Dendritic cell treated with granulocyte-macrophage colony-stimulating factor and Interleukin-4, amounts not matched to agents 40 ng/mL and 50 ng/mL, for 4 days (primary cell): ENCODE measurements at regions not wholly inside any gene's neighbourhood (a gene's known extent, or its start where the extent isn't known, plus 50 kb on each side); places are given as distances from the start of the nearest gene placed in this dataset.
"Not testable (repeated sequence)": the region's sequence is repeated elsewhere in the genome, so short reads cannot be mapped to it uniquely, and the experiment has no call there.

ENCODE experiments used
- H3K27ac Mint-ChIP-seq: one replicate; pipeline ENCODE4 v1.8.0; 2022; ENCODE audit warnings: mild to moderate bottlenecking, mixed read lengths
- H3K27me3 Mint-ChIP-seq: one replicate; pipeline ENCODE4 v1.8.0; 2022; ENCODE audit warnings: mild to moderate bottlenecking, mixed read lengths
- H3K36me3 Mint-ChIP-seq: one replicate; pipeline ENCODE4 v1.8.0; 2022; ENCODE audit warnings: low read depth, mixed read lengths
- H3K4me1 Mint-ChIP-seq: one replicate; pipeline ENCODE4 v1.8.0; 2022; ENCODE audit warnings: low read depth, mixed read lengths
- H3K4me3 Mint-ChIP-seq: one replicate; pipeline ENCODE4 v1.8.0; 2022; ENCODE audit warnings: mild to moderate bottlenecking, moderate library complexity, mixed read lengths
- H3K9me3 Mint-ChIP-seq: one replicate; pipeline ENCODE4 v1.8.0; 2022; ENCODE audit warnings: mixed read lengths
- intact Hi-C: fragments of 100-400 bp; cut with micrococcal nuclease; formaldehyde crosslinking; loops from one replicate; pipeline ENCODE4 v1.15.0; 2022

DNA sequence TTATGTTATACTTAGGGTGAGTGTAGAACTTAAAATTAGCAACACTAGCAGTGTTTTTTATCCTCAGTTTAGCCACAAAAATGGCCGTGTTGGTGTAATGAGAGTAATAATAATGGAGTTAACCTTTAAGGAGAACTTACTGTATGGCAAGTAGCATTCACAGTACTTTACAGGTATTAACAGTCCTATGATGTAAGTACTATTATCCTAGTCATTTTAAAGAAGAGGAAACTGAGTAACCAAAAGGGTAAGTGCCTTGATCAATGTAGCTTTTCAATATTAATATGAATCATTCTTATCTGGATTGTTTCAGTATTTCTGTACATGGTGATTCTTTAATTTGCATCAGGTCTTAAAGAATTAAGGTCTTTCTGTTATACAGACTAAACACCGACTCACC, 170.3 kb downstream of the CD47 start:
- H3K36me3 Mint-ChIP-seq, result no peaks in the 10 kb centered on the region
- no peak overlapping the region for H3K4me3 Mint-ChIP-seq
- no peak overlapping the region for H3K27ac Mint-ChIP-seq
- H3K4me1 Mint-ChIP-seq, result peaks cover 14% of the 10 kb centered on the region
- H3K27me3 Mint-ChIP-seq, result peaks cover 3% of the 10 kb centered on the region
- H3K9me3 Mint-ChIP-seq, result no peaks in the 10 kb centered on the region
- intact Hi-C loops, result loop anchor here (10.0 kb wide), 2 partner anchors 246 to 686 kb away; no protein-coding TSS in a partner anchor

DNA sequence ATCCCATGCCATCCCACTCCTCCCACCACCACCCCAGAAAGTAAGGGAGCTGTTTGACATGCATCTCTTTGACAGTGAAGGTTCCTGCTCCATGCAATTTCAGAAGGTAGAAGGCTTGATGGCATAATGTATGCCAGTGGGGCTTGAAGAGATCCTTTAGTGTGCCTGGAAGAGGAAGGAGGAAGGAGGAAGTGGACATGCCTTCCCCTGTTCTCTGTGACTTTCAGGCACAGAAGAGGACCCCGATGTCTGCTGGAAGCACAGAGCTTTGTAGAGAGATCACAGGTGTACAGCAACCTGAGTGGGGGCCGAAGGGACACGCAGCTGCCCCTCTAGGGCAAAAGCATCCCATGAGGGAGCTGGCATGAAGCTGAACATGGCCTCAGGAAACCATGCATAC, 171.6 kb downstream of the CD47 start:
- Mint-ChIP-seq H3K9me3 (no peaks in the 10 kb centered on the region), H3K4me3 (no peak overlapping the region), H3K4me1 (peaks cover 13% of the 10 kb centered on the region), H3K27ac (no peak overlapping the region), H3K36me3 (no peaks in the 10 kb centered on the region), H3K27me3 (peaks cover 1% of the 10 kb centered on the region)
- intact Hi-C loops, result no loop called here

DNA sequence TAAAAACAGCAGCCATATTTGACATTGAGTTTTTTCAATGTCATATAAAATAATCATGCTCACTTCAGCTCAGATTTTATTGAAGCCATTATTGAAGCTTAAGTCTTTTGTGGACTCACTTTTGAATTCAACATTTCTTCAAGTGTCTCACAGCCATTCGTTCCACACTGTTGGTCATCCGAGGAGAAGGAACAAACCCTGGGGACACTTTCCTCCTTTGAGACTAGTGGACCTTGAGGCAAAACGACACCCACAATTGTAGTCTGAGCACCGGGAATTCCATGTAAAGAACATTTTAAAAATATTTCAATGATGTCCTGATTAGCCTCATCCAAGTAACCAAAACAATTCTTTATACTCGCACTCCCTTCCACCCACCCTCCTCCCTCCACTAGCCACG, 174.7 kb downstream of the CD47 start:
- H3K36me3 Mint-ChIP-seq, result no peaks in the 10 kb centered on the region
- no peaks in the 10 kb centered on the region for H3K27me3 Mint-ChIP-seq
- peaks cover 16% of the 10 kb centered on the region for H3K4me1 Mint-ChIP-seq
- intact Hi-C loops, result no loop called here
- no peak overlapping the region for H3K4me3 Mint-ChIP-seq
- H3K27ac Mint-ChIP-seq, result no peak overlapping the region
- no peaks in the 10 kb centered on the region for H3K9me3 Mint-ChIP-seq

GRCh38 chr3:107915706-107916105, 175.1 kb downstream of the CD47 start:
- no peak overlapping the region for H3K4me3 Mint-ChIP-seq
- intact Hi-C loops, result no loop called here
- H3K4me1 Mint-ChIP-seq, result peaks cover 18% of the 10 kb centered on the region
- no peaks in the 10 kb centered on the region for H3K9me3 Mint-ChIP-seq
- no peak overlapping the region for H3K27ac Mint-ChIP-seq
- H3K27me3 Mint-ChIP-seq, result no peaks in the 10 kb centered on the region
- no peaks in the 10 kb centered on the region for H3K36me3 Mint-ChIP-seq

GRCh38 chr3:107913701-107914100, 177.1 kb downstream of the CD47 start:
- Mint-ChIP-seq H3K27me3 (no peaks in the 10 kb centered on the region), H3K4me1 (peaks cover 21% of the 10 kb centered on the region), H3K4me3 (no peak overlapping the region), H3K27ac (no peak overlapping the region), H3K9me3 (no peaks in the 10 kb centered on the region), H3K36me3 (no peaks in the 10 kb centered on the region)
- intact Hi-C loops, result no loop called here

DNA sequence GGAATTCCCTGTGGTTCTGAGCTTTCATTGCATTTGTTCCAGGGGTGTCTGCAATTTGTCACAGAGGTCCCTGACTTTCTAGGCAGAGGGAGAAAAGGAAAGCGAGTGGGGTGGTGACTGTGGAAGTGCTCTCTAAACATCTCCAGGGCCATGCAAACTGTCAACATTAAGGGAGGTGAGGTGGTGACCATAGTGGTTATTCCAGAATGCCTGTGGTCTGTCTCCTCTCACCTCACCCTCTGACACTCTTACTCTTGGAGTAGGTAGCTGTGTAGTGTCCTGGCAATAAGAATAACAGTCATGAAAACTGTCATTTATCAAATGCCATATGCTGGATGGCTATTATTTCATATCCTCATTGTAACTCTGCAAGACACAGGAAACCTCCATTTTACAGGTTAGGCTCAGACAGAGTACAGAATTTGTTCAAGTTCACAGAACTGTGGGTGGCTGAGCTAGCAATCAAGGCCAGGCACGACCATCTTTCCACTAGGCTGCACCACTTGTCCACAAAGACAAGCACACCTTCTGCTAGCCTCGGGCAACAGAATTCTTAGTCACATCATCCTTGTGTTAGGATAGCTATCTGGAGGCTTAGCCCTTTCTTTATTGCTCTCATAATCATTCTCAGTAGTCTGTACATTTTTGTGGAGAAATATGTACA, 179.4 kb downstream of the CD47 start:
- no peaks in the 10 kb centered on the region for H3K36me3 Mint-ChIP-seq
- peaks cover 3% of the 10 kb centered on the region for H3K27me3 Mint-ChIP-seq
- H3K4me3 Mint-ChIP-seq, result peak overlapping the region; percentile 35
- intact Hi-C loops, result no loop called here
- peaks cover 5% of the 10 kb centered on the region for H3K9me3 Mint-ChIP-seq
- peak overlapping the region; percentile 76 for H3K27ac Mint-ChIP-seq
- H3K4me1 Mint-ChIP-seq, result peaks cover 40% of the 10 kb centered on the region

GRCh38 chr3:107910713-107911259, 180.0 kb downstream of the CD47 start:
- Mint-ChIP-seq H3K27ac (peak overlapping the region; percentile 76), H3K4me1 (peaks cover 42% of the 10 kb centered on the region), H3K36me3 (no peaks in the 10 kb centered on the region), H3K9me3 (peaks cover 6% of the 10 kb centered on the region), H3K27me3 (peaks cover 3% of the 10 kb centered on the region), H3K4me3 (no peak overlapping the region)
- intact Hi-C loops, result no loop called here

- H3K4me3 Mint-ChIP-seq, H3K9me3 Mint-ChIP-seq, H3K36me3 Mint-ChIP-seq, intact Hi-C loops, H3K27me3 Mint-ChIP-seq: not testable (repeated sequence)
- H3K4me1 Mint-ChIP-seq, result peaks cover 42% of the 10 kb centered on the region
- H3K27ac Mint-ChIP-seq, result peak overlapping the region; percentile 28
Observed at GRCh38 chr3:107909583-107909982, 181.2 kb downstream of the CD47 start.

DNA sequence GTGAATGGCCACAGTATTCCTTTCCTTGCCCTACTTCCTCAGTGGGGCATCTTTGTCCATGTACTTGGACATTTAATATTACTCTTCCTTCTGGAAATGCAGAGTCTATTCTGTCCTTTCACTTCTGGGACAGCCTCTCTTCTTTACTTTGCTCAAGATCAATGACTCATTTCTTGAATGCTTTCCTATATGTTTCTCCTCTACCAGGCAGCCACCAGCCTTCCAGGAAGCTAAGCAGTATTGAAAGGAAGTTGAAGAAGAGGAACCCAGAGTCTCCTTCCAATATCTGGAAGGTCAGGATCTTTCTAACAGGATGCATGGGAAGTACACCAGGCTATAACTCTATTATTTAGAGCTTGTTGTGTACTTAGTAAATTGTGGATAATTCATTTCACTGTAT, 182.8 kb downstream of the CD47 start:
- Mint-ChIP-seq H3K9me3 (peaks cover 6% of the 10 kb centered on the region), H3K4me1 (peaks cover 42% of the 10 kb centered on the region), H3K4me3 (no peak overlapping the region), H3K36me3 (no peaks in the 10 kb centered on the region), H3K27me3 (peaks cover 7% of the 10 kb centered on the region), H3K27ac (peak overlapping the region; percentile 27)
- intact Hi-C loops, result no loop called here

- intact Hi-C loops, result no loop called here
- H3K36me3 Mint-ChIP-seq, result no peaks in the 10 kb centered on the region
- no peak overlapping the region for H3K4me3 Mint-ChIP-seq
- H3K9me3 Mint-ChIP-seq, result peaks cover 6% of the 10 kb centered on the region
- H3K27ac Mint-ChIP-seq, result no peak overlapping the region
- peaks cover 12% of the 10 kb centered on the region for H3K27me3 Mint-ChIP-seq
- peaks cover 26% of the 10 kb centered on the region for H3K4me1 Mint-ChIP-seq
Observed at GRCh38 chr3:107904536-107905066, 186.2 kb downstream of the CD47 start.

DNA sequence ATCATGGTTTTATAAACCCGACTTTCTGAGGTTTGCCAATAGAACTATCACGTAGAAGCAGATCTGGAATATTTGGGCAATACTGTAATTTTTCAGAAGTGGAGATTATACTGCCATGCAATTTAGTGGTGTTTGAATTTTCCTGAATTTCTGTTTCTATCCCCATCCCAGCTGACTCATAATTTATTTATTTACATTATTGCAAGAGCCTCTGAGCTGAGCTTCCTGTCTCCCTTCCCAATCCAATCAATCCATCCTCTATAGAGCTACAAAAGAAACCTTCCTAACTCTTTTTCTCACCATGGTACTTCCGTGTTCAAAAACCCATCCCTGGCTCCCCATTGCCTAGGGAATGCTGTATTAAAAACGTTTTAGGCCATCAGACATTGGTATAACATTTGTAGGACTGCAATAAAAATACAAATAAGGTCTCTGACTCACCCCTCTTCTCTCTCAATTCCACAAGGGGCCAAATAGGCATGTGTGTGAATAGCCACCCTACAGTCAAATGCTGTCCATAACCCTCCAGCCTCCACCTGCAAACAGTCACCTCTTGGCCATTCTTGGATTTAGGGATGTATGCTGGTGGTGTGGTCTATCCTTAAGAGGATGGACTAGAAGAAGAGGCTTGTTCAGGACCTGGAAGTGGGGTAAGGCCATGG, 190.7 kb downstream of the CD47 start:
- H3K36me3 Mint-ChIP-seq, result no peaks in the 10 kb centered on the region
- no peak overlapping the region for H3K27ac Mint-ChIP-seq
- peaks cover 14% of the 10 kb centered on the region for H3K27me3 Mint-ChIP-seq
- intact Hi-C loops, result no loop called here
- H3K9me3 Mint-ChIP-seq, result no peaks in the 10 kb centered on the region
- peaks cover 6% of the 10 kb centered on the region for H3K4me1 Mint-ChIP-seq
- H3K4me3 Mint-ChIP-seq, result no peak overlapping the region

DNA sequence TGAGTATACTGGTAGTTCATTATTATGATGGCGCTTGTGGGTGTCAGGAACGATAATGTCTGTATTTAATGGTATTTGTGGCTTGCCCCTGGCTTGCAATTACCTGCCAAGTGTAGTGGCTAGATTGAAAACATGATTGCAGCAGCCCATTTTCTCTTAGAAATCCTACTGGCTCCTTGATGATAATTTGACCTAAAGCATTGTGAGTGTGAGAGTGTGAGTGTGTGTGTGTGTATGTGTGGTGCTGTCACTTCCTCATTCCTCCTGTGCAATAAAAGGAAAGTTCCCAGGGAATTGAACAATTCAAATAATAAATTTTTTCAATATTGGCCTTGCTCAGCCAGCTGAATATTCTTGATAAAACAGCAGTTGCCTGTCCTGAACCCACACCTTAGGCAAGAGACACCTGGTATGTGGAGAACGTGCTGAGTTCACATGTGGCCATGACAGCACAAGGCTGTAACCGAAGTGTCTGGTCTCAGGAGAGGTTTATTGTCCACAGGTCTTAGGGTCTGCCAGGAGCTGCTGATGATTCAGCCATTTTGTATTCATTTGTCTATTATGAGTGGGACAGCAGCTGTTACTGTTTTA, 193.3 kb downstream of the CD47 start:
- H3K27ac Mint-ChIP-seq, result no peak overlapping the region
- peaks cover 6% of the 10 kb centered on the region for H3K4me1 Mint-ChIP-seq
- H3K27me3 Mint-ChIP-seq, result peaks cover 15% of the 10 kb centered on the region
- H3K9me3 Mint-ChIP-seq, result no peaks in the 10 kb centered on the region
- intact Hi-C loops, result no loop called here
- H3K4me3 Mint-ChIP-seq, result no peak overlapping the region
- H3K36me3 Mint-ChIP-seq, result no peaks in the 10 kb centered on the region

DNA sequence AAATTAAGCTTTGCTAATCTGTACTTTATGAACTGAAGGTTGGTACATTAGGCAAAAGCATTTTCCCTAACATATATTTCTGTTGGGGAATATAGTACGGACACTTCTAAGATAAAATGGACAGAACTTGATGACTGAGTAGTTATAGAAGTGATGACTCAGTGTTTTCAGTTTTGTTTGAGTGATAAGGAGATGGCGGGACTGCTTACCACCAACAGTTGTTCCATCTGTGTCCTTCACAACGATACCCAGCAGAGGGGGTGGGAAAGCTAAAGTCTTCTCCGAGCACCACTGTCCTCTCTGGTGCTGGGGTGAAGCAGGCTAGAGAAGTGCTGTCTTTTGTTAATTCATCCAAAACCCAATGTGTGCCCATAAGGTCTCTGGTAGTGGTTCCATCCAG, 195.8 kb downstream of the CD47 start:
- no peak overlapping the region for H3K4me3 Mint-ChIP-seq
- no peaks in the 10 kb centered on the region for H3K36me3 Mint-ChIP-seq
- no peak overlapping the region for H3K27ac Mint-ChIP-seq
- no peaks in the 10 kb centered on the region for H3K9me3 Mint-ChIP-seq
- peaks cover 6% of the 10 kb centered on the region for H3K4me1 Mint-ChIP-seq
- H3K27me3 Mint-ChIP-seq, result peaks cover 12% of the 10 kb centered on the region
- intact Hi-C loops, result no loop called here

DNA sequence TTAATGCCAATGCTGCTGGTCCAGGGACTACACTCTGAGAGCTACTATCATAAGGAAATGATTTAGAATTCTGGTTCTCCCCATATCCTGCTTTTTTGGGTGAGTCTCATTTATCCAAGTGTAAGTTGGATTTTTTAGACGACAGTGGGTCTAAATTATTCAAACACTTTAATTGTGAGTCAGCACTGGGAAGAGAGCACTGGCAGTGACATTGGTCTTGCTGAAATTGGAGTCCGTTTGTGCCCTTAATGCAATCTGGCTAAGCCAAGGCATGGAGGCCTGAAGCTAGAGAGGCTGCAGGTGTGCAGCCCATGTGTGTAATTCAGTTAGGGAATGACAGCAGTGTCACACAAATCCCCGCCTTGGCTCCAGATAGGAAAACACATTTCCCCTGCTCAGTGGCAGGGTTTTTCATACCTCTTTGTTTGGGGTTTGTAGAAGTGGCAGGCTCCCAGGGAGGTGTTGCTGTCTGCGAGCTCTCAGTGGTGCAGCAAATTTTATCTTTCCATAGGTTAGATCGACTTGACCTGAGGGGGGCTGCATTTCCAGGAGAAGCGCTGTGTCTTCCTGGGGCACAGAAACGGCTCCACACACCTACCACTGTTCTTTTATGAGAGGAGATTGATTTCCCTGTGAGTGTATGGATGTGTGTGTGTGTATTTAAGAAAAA, 197.7 kb downstream of the CD47 start:
- peaks cover 10% of the 10 kb centered on the region for H3K9me3 Mint-ChIP-seq
- no peaks in the 10 kb centered on the region for H3K36me3 Mint-ChIP-seq
- intact Hi-C loops, result no loop called here
- H3K27ac Mint-ChIP-seq, result no peak overlapping the region
- H3K27me3 Mint-ChIP-seq, result peaks cover 12% of the 10 kb centered on the region
- no peak overlapping the region for H3K4me3 Mint-ChIP-seq
- peaks cover 6% of the 10 kb centered on the region for H3K4me1 Mint-ChIP-seq
